Sigmoid colon (tissue), 6 donors: ENCODE measurements at regions not wholly inside any gene's neighbourhood (a gene's known extent, or its start where the extent isn't known, plus 50 kb on each side); places are given as distances from the start of the nearest gene placed in this dataset.

Experiments
- DNase-seq: peaks from one replicate; pipeline ENCODE4 v3.0.0-alpha.2; 2019
- H3K27ac ChIP-seq, 4 donors: fragments of 200-600 bp; sonication (generic); one replicate each; pipeline ENCODE4 v1.5.1; 2016 to 2019; ENCODE audit warnings: mild to moderate bottlenecking in 1 of 4
- H3K27me3 ChIP-seq, 3 donors: fragments of 200-600 bp; sonication (generic); one replicate each; pipeline ENCODE4 v1.5.1; 2019; ENCODE audit warnings: mild to moderate bottlenecking in 1 of 3
- H3K36me3 ChIP-seq, 4 donors: fragments of 200-600 bp; sonication (generic); one replicate each; pipeline ENCODE4 v1.5.1; 2016 to 2019
- H3K4me1 ChIP-seq, 4 donors: fragments of 200-600 bp; sonication (generic); one replicate each; pipeline ENCODE4 v1.5.1; 2017 to 2019
- H3K4me3 ChIP-seq, 4 donors: fragments of 200-600 bp; sonication (generic); one replicate each; pipeline ENCODE4 v1.5.1; 2017 to 2019; ENCODE audit warnings: mild to moderate bottlenecking in 2 of 4, moderate library complexity in 1 of 4
- H3K9me3 ChIP-seq, 4 donors: fragments of 200-600 bp in 3 of 4; sonication (generic) in 3 of 4; one replicate each; pipeline versions ENCODE4 v1.5.1 to v1.6.1; 2013 to 2019
- CTCF ChIP-seq, 4 experiments: fragments of 450-650 bp in 3 of 4; fragments of 200-600 bp in 1 of 4; IDR thresholded peaks; one replicate each; pipeline ENCODE4 v1.5.1; 2016 to 2019; ENCODE audit warnings: antibody characterized with exemption in 4 of 4, mild to moderate bottlenecking in 3 of 4, moderate library complexity in 2 of 4
- EP300 ChIP-seq, 4 donors: sonication (generic); formaldehyde crosslinking; IDR thresholded peaks; one replicate each; pipeline ENCODE4 v1.6.1; 2017; ENCODE audit warnings: antibody characterized with exemption in 4 of 4
- POLR2A ChIP-seq, 2 donors: fragments of 450-650 bp; IDR thresholded peaks; one replicate each; pipeline ENCODE4 v1.6.1; 2016; ENCODE audit warnings: antibody characterized with exemption in 2 of 2, mild to moderate bottlenecking in 2 of 2, moderate library complexity in 2 of 2
- POLR2AphosphoS5 ChIP-seq, 4 donors: sonication (generic); formaldehyde crosslinking; IDR thresholded peaks; one replicate each; pipeline ENCODE4 v1.6.1; 2017; ENCODE audit warnings: antibody characterized with exemption in 4 of 4
- WGBS, 2 donors: extraction: QIAGEN DNeasy Blood & Tissue Kit; methylation state at CpG; one replicate each; pipeline ENCODE4 v1.1.7; 2013; 5-methylcytosine and 5-hydroxymethylcytosine counted together
- intact Hi-C: fragments of 100-400 bp; cut with DNase I; formaldehyde crosslinking; loops from one replicate; pipeline ENCODE4 v1.15.1; 2023
- donor health status: healthy with polysubstance abuse.
- donor health status: healthy.

- Histone ChIP-seq H3K4me3 (no peak overlapping the region), H3K36me3 (no peaks in the 10 kb centered on the region), H3K4me1 (no peaks in the 10 kb centered on the region), H3K9me3 (no peaks in the 10 kb centered on the region), H3K27me3 (no peaks in the 10 kb centered on the region), H3K27ac (no peak overlapping the region)
- TF ChIP-seq EP300 (IDR thresholded peaks at IDR 0.05) (no peak), POLR2AphosphoS5 (IDR thresholded peaks at IDR 0.05) (no peak), CTCF (IDR thresholded peaks at IDR 0.05) (no peak), POLR2A (IDR thresholded peaks at IDR 0.05) (no peak)
- 96 to 98% methylated on average over 2 of the region's 2 CpGs for WGBS, 2 donors
- intact Hi-C loops = no loop called here
- DNase-seq = no peak
Observed at GRCh38 chr6:93759190-93759589, 339.8 kb upstream of the EPHA7 start.

GRCh38 chr6:93751969-93752368 is 332.6 kb upstream of the EPHA7 start:
- Histone ChIP-seq H3K27me3 (no peaks in the 10 kb centered on the region), H3K27ac (peak overlapping the region in 1 of 4 donors; percentile 13), H3K36me3 (no peaks in the 10 kb centered on the region), H3K4me3 (no peak overlapping the region), H3K4me1 (peaks cover 0 to 21% (median 14%) of the 10 kb centered on the region in 4 donors), H3K9me3 (no peaks in the 10 kb centered on the region)
- no peak for DNase-seq
- intact Hi-C loops = no loop called here
- TF ChIP-seq POLR2A (IDR thresholded peaks at IDR 0.05) (no peak), EP300 (IDR thresholded peaks at IDR 0.05) (no peak), POLR2AphosphoS5 (IDR thresholded peaks at IDR 0.05) (no peak), CTCF (IDR thresholded peaks at IDR 0.05) (no peak)
- 55 to 58% methylated on average over 2 of the region's 2 CpGs for WGBS, 2 donors

- H3K4me3 ChIP-seq = no peak overlapping the region
- intact Hi-C loops = no loop called here
- peaks cover 0 to 21% (median 14%) of the 10 kb centered on the region in 4 donors for H3K4me1 ChIP-seq
- 71 to 76% methylated on average over 2 of the region's 2 CpGs for WGBS, 2 donors
- H3K27ac ChIP-seq = peak overlapping the region in 1 of 4 donors; percentile 37
- no peaks in the 10 kb centered on the region for H3K27me3 ChIP-seq
- H3K9me3 ChIP-seq = no peaks in the 10 kb centered on the region
- no peak for DNase-seq
- no peaks in the 10 kb centered on the region for H3K36me3 ChIP-seq
- no peak for TF ChIP-seq EP300 (IDR thresholded peaks at IDR 0.05)
- peak in 1 of 4 donors; percentile 21 for TF ChIP-seq POLR2AphosphoS5 (IDR thresholded peaks at IDR 0.05)
- no peak for TF ChIP-seq CTCF (IDR thresholded peaks at IDR 0.05)
Observed at GRCh38 chr6:93749930-93750329, 330.6 kb upstream of the EPHA7 start.

- Histone ChIP-seq H3K27me3 (no peaks in the 10 kb centered on the region), H3K27ac (no peak overlapping the region), H3K36me3 (no peaks in the 10 kb centered on the region), H3K9me3 (no peaks in the 10 kb centered on the region), H3K4me3 (no peak overlapping the region), H3K4me1 (peaks cover 0 to 21% (median 14%) of the 10 kb centered on the region in 4 donors)
- intact Hi-C loops = no loop called here
- TF ChIP-seq POLR2A (IDR thresholded peaks at IDR 0.05) (no peak), POLR2AphosphoS5 (IDR thresholded peaks at IDR 0.05) (no peak), EP300 (IDR thresholded peaks at IDR 0.05) (no peak), CTCF (IDR thresholded peaks at IDR 0.05) (no peak)
- no peak for DNase-seq
Observed at GRCh38 chr6:93749191-93749590, 329.8 kb upstream of the EPHA7 start.

GRCh38 chr6:93746892-93747291 is 327.5 kb upstream of the EPHA7 start:
- no peak for DNase-seq
- H3K4me3 ChIP-seq = no peak overlapping the region
- no peaks in the 10 kb centered on the region for H3K36me3 ChIP-seq
- no peaks in the 10 kb centered on the region for H3K27me3 ChIP-seq
- H3K27ac ChIP-seq = no peak overlapping the region
- peaks cover 0 to 21% (median 10%) of the 10 kb centered on the region in 4 donors for H3K4me1 ChIP-seq
- intact Hi-C loops = no loop called here
- H3K9me3 ChIP-seq = no peaks in the 10 kb centered on the region
- TF ChIP-seq CTCF (IDR thresholded peaks at IDR 0.05) = no peak
- no peak for TF ChIP-seq POLR2A (IDR thresholded peaks at IDR 0.05)
- no peak for TF ChIP-seq POLR2AphosphoS5 (IDR thresholded peaks at IDR 0.05)
- TF ChIP-seq EP300 (IDR thresholded peaks at IDR 0.05) = no peak
- 92 to 93% methylated on average over 3 of the region's 3 CpGs for WGBS, 2 donors
